ENCODE measurements at regions not wholly inside any gene's neighbourhood (a gene's known extent, or its start where the extent isn't known, plus 50 kb on each side); places are given as distances from the start of the nearest gene placed in this dataset.

GRCh38 chr19:29436591-29437103 lies 89.1 kb upstream of the VSTM2B start:
- DNase-seq = no peak

DNA sequence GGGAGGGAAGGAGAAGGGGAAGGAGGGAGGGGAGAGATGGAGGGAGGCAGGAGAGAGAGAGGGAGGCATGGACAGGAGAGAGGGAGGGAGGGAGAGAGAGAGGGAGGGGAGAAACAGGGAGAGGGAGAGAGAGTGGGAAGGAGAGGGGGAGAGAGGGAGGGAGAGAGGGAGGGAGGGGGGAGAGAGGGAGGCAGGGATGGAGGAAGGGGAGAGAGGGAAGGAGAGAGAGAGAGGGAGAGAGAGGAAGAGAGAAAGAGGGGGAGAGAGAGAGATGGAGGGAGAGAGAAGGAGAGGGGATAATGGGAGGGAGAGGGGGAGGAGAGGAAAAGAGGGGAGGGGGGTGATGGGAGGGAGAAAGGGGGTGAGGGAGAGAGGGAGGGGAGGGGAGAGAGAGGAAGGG lies 86.8 kb upstream of the VSTM2B start:
- no peak for DNase-seq

DNA sequence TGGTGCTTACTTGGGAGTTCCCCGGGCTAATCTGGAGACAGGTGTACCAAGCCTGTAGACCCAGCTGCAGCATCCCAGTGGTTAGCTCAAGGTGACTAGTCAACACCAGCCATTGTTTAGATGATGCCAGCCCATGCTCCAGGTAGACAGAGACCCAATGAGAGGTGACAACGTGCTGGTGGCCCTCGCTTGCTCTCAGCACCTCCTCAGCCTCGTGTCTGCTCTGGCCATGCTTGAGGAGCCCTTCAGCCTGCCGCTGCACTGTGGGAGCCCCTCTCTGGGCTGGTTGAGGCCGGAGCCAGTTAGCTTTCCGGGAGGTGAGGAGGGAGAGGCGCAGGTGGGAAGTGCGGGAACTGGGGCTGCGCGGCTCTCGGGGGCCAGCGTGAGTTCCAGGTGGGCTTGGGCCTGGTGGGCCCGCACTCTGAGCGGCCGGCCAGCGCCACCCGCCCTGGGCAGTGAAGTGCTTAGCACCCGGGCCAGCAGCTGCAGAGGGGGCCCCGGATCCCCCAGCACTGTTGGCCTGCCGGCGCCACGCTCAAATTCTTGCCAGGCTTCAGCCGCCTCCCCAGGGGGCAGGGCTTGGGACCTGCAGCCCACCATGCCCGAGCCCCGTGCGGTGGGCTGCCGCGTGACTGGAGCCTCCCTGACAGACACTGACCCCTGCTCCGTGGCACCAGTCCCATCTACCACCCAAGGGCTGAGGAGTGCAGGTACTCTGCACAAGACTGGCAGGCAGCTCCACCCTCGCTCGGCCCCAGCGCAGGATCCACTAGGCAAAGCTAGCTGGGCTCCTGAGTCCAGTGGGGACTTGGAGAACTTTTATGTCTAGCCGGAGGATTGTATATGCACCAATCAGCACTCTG lies 85.9 kb upstream of the VSTM2B start:
- no peak for DNase-seq

GRCh38 chr19:29442094-29442493 lies 83.7 kb upstream of the VSTM2B start:
- no peak for DNase-seq

GRCh38 chr19:29442910-29443309 lies 82.9 kb upstream of the VSTM2B start:
- no peak for DNase-seq

GRCh38 chr19:29445246-29445645 lies 80.5 kb upstream of the VSTM2B start:
- DNase-seq = no peak

DNA sequence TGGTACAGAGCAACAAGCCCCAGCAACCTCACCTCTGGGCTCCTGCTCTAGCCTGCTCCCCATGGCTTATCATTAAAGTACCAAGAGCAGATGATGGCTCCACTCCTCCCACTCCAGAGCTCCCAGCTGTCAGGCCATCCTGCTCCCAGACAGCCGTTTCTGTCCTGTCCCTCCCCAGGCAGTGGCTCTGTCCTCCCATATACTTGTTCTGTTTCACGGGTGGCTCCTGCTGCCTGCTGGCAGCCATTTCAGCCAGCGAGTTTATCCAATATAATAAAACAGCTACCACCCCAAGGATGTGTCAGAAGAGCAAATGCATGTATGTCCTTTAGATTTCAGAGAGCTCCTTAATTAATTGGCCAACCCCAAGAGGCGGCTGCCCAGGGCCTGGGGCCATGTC lies 79.4 kb upstream of the VSTM2B start:
- DNase-seq = no peak

DNA sequence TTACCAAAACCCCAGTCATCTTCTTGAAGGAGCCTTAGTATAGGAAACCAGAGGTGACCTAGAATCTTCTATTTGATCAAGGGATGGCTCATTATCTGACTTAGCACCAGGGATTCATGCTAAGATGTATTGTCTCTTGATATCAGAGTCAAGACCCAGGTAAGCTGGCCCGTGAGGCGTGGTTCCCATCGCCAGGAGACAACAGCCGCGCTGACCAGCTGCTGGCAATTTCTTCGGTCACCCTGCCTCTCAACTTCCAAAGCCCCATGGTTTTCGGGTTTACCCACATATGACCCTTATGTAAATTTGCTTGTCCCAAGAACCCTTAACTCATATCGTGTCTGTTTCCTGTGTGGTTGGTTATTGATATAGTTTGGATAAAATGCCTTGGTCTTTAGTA lies 77.7 kb upstream of the VSTM2B start:
- no peak for DNase-seq

DNA sequence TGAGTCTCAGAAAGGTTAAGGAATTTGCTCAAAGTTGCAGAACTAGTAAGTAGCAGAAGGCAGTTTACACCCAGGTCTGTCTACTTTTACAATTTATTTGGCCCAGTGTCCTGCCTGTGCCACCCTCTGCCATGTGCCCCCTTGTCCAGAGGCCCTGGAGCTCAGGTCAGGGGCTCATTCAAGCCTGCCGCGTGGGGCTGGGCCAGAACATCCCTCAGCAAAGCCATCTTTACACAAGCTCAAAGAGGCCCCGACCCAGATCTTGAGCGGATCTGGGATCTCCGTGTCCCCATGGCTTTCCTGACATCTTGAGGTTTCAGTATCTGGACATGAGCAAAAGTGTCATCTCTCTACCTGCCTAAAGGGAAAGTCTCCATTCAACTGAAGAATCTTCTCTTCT lies 76.4 kb upstream of the VSTM2B start:
- no peak for DNase-seq

- no peak for DNase-seq
These were observed 75.5 kb upstream of the VSTM2B start for GRCh38 chr19:29450306-29450705.

DNA sequence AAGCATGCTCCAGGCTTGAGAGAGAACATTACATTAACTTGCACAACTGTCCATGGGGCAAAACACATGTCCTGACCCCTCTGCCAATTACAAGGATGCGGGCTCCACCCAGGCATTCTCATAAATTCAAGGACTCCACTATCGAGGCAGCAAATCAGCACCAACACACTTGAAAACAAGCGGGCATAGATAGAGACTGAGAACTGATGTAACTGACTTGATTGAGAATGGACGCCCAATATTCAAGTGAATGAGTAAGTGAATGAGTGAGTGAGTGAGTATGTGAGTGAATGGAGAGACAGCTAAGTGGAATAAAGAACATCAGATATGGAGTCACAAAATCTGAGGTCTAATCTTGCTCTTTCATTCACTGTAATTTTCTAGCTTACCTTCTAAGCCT lies 75.0 kb upstream of the VSTM2B start:
- no peak for DNase-seq

DNA sequence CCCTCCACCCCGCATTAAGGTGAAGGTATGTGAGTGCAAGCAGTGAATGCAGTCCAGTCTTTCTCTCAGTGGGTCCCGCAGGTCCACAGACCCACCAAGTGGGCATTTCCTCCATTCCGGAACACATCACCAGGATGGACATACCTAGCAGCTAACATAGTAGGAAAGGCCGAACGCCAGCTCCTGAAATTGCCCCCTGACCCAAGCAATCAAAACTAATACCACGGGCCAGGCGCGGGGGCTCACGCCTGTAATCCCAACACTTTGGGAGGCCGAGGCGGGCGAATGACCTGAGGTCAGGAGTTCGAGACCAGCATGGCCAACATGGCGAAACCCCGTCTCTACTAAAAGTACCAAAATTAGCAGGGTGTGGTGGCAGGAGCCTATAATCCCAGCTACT lies 71.7 kb upstream of the VSTM2B start:
- no peak for DNase-seq

- no peak for DNase-seq
These were observed 68.4 kb upstream of the VSTM2B start for GRCh38 chr19:29457413-29457812.

- DNase-seq = peak in 1 of 5 experiments; percentile 60
These were observed 57.9 kb upstream of the VSTM2B start for GRCh38 chr19:29467824-29468401.

DNA sequence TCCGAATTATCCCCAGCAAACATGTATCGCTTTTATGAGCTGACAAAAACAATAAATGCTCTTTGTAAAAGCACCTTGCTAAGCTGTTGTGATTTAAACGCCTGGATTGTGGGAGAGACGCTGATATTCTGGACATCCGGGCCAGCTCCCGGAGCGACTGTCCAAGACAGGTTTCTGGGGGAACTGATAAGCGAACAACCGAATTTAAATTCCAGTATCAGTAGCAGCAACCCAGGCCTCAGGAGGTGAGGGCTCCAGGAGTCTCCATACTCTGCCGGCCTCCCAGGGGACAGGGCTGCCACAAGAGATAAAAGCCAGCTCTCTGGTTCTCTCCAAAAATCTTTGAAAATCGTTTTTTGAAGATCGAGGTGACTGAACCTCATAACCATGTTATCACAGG lies 50.3 kb upstream of the VSTM2B start:
- no peak for DNase-seq
